ENCODE measurements at regions not wholly inside any gene's neighbourhood (a gene's known extent, or its start where the extent isn't known, plus 50 kb on each side); places are given as distances from the start of the nearest gene placed in this dataset.

- TF ChIP-seq TAF1 (IDR thresholded peaks at IDR 0.05; ENCODE audit: low read depth) = no peak
- TF ChIP-seq CREB1 (IDR thresholded peaks at IDR 0.05; ENCODE audit: low read depth) = no peak
- TF ChIP-seq USF1 (IDR thresholded peaks at IDR 0.05) = no peak
- no peak for TF ChIP-seq RAD21 (IDR thresholded peaks at IDR 0.05; ENCODE audit: low read depth)
- no peak for TF ChIP-seq TEAD4 (IDR thresholded peaks at IDR 0.05)
- TF ChIP-seq NFIC (IDR thresholded peaks at IDR 0.05) = no peak
- no peak for TF ChIP-seq FOXM1 (IDR thresholded peaks at IDR 0.05; ENCODE audit: borderline replicate concordance, low read depth)
- no peak for TF ChIP-seq MAX (IDR thresholded peaks at IDR 0.05)
- TF ChIP-seq EP300 (IDR thresholded peaks at IDR 0.05; ENCODE audit: borderline replicate concordance) = no peak
Measured at GRCh38 chr2:121130301-121130850, 154.6 kb downstream of the TFCP2L1 start.

- no peak for TF ChIP-seq CREB1 (IDR thresholded peaks at IDR 0.05; ENCODE audit: low read depth)
- TF ChIP-seq YY1 (IDR thresholded peaks at IDR 0.05; ENCODE audit: low read depth) = no peak
- TF ChIP-seq NFIC (IDR thresholded peaks at IDR 0.05) = no peak
- no peak for TF ChIP-seq TAF1 (IDR thresholded peaks at IDR 0.05; ENCODE audit: low read depth)
- no peak for TF ChIP-seq RAD21 (IDR thresholded peaks at IDR 0.05; ENCODE audit: low read depth)
Measured at GRCh38 chr2:121131375-121131774, 153.6 kb downstream of the TFCP2L1 start.

DNA sequence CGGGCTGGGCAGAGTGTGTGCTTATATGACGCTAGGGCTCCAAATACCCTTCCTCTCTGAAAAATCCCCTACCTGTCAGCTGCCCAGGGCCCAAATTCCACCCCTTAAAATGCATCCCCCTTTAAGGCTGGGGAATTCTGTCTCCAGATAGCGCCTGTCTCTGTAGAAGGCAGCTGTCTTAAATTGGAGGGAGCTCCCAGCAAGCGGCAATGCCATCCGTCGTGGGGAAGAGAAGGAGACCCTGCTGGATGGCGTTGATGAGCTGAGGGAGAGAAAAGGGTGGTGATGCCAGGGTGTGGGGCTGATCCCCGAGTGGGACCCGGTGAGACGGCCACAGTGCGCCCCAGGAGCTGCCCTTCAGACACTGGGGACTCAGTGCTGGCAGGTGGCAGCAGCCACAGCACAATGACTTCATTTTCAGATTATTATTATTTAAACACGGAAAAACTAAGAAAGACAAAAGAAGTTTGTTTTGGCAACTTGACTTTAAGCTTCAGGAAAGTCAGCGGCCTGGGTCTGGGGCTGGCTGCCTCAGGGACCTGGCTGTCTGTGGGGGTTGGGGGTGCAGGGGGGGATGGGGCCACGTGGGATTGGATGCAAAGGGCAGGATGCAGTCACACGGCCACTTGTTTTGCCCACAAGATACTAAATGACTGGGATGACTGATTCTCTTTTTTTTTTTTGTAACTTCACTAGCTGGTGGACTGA, 152.8 kb downstream of the TFCP2L1 start:
- TF ChIP-seq NFIC (IDR thresholded peaks at IDR 0.05) (no peak), CREB1 (IDR thresholded peaks at IDR 0.05; ENCODE audit: low read depth) (no peak), MAX (IDR thresholded peaks at IDR 0.05) (no peak), TAF1 (IDR thresholded peaks at IDR 0.05; ENCODE audit: low read depth) (no peak), EP300 (IDR thresholded peaks at IDR 0.05; ENCODE audit: borderline replicate concordance) (no peak), USF1 (IDR thresholded peaks at IDR 0.05) (no peak)

- TF ChIP-seq REST (IDR thresholded peaks at IDR 0.05; ENCODE audit: low read depth) = no peak
- no peak for TF ChIP-seq EGR1 (IDR thresholded peaks at IDR 0.05)
- TF ChIP-seq USF1 (IDR thresholded peaks at IDR 0.05) = no peak
- no peak for TF ChIP-seq CEBPB (IDR thresholded peaks at IDR 0.05)
- TF ChIP-seq YY1 (IDR thresholded peaks at IDR 0.05; ENCODE audit: low read depth) = no peak
- TF ChIP-seq TEAD4 (IDR thresholded peaks at IDR 0.05) = no peak
- no peak for TF ChIP-seq RAD21 (IDR thresholded peaks at IDR 0.05; ENCODE audit: low read depth)
- TF ChIP-seq ZBTB7A (IDR thresholded peaks at IDR 0.05; ENCODE audit: low read depth) = no peak
Measured at GRCh38 chr2:121132762-121133107, 152.3 kb downstream of the TFCP2L1 start.

GRCh38 chr2:121133551-121134319, 151.3 kb downstream of the TFCP2L1 start:
- TF ChIP-seq REST (IDR thresholded peaks at IDR 0.05; ENCODE audit: low read depth) (no peak), FOXM1 (IDR thresholded peaks at IDR 0.05; ENCODE audit: borderline replicate concordance, low read depth) (no peak), YY1 (IDR thresholded peaks at IDR 0.05; ENCODE audit: low read depth) (no peak), NFIC (IDR thresholded peaks at IDR 0.05) (no peak), TCF12 (IDR thresholded peaks at IDR 0.05; ENCODE audit: low read depth) (no peak), MAX (IDR thresholded peaks at IDR 0.05) (no peak), TEAD4 (IDR thresholded peaks at IDR 0.05) (no peak), RAD21 (IDR thresholded peaks at IDR 0.05; ENCODE audit: low read depth) (no peak), EP300 (IDR thresholded peaks at IDR 0.05; ENCODE audit: borderline replicate concordance) (no peak), EGR1 (IDR thresholded peaks at IDR 0.05) (no peak), CREB1 (IDR thresholded peaks at IDR 0.05; ENCODE audit: low read depth) (no peak), USF1 (IDR thresholded peaks at IDR 0.05) (no peak), ZBTB7A (IDR thresholded peaks at IDR 0.05; ENCODE audit: low read depth) (no peak), TAF1 (IDR thresholded peaks at IDR 0.05; ENCODE audit: low read depth) (no peak), CEBPB (IDR thresholded peaks at IDR 0.05) (no peak)
